Suppressor macrophage treated with lipopolysaccharide for 4 hours (primary cell): ENCODE measurements at regions not wholly inside any gene's neighbourhood (a gene's known extent, or its start where the extent isn't known, plus 50 kb on each side); places are given as distances from the start of the nearest gene placed in this dataset.
A peak's percentile ranks its signal among the peaks of the same experiment; 100 is the strongest.

ENCODE experiments used
- DNase-seq: peaks from one replicate; pipeline ENCODE4 v3.0.0-alpha.2; 2020

DNA sequence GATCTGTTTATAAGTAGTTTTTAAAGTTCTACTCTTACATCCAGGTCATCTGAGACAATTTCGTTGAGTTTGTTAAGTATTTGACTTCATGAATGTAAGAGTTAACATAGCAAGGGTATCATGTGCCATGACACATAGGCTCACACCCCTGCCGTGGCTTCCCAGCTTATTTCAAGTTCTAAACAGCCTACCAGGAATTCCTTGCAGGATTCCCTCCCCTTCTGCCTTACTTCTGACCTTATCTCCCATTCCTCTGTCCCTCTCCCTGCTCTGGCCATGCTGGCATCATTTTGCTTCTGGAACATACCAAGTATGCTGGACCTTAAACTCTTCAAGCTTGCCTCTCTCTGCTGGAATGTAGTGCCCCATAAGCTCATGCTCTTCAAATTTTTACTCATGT, 369.9 kb upstream of the PCDH7 start:
- DNase-seq: no peak

DNA sequence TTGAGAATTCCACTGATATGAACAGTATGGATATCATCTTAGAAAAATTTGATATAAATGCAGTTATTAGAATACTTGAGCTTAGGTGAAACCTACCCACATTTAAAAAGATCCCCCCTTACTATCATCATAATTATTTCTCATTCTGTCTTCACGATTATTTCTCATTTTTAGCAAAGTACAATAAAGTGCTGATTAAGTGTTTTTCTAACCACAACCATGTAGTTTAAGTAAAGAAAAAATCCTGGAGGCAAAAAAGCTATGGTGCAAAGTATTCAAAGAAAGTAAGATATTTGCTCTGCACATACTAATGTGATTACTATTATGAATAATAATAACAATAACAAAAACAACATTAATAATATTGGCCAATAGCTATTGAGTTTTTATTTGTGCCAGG, 365.6 kb upstream of the PCDH7 start:
- no peak for DNase-seq

DNA sequence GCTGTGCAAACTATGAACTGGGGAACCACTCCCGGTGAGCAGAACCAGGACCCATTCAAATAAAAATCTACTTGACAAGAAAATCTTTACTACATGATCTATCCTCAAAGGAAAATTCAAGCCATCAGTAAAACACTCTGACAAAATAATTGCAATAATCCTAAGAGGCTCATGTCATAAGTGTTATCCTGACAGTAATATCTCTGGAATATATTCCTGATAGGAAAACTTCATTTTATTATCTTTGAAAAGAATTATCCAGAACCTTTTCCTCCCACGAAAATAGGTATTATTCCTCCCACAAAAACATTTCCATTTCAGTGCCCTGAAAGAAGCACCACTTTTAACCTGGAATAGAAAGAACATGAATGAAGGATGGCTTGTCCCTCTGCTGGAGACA, 357.7 kb upstream of the PCDH7 start:
- no peak for DNase-seq

GRCh38 chr4:30370105-30370504, 350.1 kb upstream of the PCDH7 start:
- DNase-seq: no peak

DNA sequence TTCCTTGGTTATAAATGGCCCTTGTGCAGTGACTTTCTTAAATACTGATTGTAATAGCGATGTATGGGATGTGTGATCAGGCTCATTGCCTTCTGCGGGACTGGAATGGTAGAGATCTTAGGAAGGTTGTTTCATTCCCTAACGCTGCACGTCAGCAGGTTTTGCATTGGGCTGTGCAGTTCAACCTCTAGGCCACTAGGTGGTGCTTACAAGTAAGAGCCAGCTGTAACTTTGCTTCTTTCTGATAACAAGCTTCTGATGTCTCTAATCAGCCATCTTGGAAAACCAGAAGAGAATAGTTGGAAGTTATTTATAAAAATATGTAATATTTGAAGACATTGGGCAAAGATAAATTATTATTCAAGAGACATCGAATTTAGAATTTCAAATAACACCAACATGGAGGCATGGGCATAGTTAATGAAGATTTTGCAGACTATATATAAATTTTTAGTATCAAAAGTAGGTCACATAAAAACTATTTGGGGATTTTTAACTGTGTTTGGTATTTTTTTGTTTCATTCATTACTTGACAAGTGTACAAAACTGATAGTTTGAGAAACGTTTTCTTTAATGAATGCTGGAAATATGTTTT, 339.7 kb upstream of the PCDH7 start:
- DNase-seq: peak; percentile 57

GRCh38 chr4:30385650-30386049, 334.5 kb upstream of the PCDH7 start:
- no peak for DNase-seq

DNA sequence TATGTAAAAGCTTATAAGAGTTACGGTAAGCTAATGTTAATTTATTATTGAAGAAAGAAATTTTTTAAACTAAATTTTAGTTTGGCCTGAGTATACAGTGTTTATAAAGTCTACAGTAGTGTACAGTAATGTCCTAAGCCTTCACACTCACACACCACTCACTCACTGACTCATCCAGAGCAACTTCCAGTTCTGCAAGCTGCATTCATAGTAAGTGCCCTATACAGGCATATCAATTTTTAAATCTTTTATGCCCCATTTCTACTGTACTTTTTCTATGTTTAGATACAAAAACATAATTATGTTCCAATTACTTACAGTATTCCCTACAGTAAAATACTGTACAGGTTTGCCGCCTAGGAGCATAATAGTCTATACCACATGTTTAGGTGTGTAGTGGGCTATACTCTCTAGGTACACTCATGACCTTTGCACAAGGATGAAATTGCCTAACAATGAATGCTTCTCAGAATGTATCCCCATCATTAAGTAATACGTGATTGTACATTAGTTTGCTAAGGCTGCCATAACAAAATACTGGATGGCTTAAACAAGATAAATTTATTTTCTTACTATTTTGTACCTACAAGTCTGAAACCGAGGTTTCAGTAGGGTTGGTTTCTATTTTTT, 333.8 kb upstream of the PCDH7 start:
- no peak for DNase-seq

GRCh38 chr4:30395902-30396301, 324.3 kb upstream of the PCDH7 start:
- DNase-seq: no peak

DNA sequence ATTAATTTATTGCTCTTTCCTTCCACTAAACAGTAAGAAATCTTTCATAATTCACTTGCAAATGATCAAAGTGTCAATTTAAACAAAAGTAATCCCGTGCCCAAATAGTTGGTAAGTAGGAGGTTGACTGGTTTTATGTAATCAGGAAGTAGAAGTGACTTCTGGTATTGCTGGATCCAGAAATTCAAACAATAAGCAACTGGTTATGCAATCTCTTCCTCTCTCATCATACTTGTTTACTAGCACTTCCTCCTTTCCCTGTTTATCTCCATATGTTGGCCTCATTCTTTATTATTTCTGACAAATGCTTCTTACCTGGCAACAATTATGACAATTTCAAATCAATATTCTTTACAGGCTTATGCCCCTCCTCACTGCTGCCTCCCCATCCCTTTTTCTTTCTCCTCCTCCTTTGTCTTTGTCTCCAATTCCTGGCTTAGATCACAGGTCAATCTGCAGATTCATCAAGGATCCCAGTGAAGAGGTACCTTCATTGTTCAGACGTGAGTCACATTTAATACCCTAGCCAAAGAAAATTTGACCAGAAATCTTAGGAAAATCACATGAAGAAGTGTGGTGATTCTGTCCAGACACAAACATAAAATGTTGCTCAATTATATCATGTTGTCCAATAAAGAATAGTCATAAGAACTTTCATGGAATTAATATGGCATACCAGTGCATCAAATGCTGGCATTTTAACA, 323.2 kb upstream of the PCDH7 start:
- peak; percentile 0 for DNase-seq

- no peak for DNase-seq
These were observed 320.7 kb upstream of the PCDH7 start for GRCh38 chr4:30399476-30399875.

DNA sequence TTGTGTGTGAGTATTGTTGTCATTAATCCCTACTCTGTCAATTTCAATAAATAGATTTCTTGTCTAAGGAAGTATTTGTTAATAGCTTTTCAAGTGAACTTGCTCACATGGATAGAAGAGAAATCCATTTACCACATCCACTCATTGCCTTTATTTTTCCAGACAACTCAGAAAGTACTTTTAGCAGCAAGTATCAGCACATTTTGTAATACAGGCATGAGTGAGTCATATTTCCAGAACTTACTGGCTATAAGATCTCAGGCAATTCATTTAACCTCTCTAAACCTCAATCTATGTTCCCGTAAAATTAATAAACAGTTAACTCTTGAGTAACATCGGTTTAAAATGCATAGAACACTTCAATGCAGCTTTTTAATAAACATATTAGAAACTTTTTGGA, 317.9 kb upstream of the PCDH7 start:
- DNase-seq: no peak

- DNase-seq: no peak
These were observed 306.3 kb upstream of the PCDH7 start for GRCh38 chr4:30413915-30414314.

- no peak for DNase-seq
These were observed 303.6 kb upstream of the PCDH7 start for GRCh38 chr4:30416547-30416946.

DNA sequence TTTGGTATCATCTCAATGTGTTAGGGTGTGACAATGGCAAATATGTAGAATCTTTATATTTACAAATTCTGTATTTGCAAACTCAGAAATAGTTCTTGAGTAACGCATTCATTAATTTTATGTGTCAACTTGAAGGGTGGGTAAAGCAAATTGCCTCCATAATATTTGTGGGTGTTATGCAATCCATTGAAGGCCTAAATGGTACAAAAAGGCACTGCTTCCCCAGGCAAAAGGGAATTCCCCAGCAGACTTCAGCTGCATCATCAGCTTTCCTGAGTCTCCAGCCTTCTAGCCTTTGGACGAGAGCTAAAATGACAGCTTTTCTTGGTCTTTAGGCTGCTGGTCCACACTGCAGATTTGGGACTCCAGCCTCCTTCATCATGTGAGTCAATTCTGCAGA, 292.2 kb upstream of the PCDH7 start:
- no peak for DNase-seq

DNA sequence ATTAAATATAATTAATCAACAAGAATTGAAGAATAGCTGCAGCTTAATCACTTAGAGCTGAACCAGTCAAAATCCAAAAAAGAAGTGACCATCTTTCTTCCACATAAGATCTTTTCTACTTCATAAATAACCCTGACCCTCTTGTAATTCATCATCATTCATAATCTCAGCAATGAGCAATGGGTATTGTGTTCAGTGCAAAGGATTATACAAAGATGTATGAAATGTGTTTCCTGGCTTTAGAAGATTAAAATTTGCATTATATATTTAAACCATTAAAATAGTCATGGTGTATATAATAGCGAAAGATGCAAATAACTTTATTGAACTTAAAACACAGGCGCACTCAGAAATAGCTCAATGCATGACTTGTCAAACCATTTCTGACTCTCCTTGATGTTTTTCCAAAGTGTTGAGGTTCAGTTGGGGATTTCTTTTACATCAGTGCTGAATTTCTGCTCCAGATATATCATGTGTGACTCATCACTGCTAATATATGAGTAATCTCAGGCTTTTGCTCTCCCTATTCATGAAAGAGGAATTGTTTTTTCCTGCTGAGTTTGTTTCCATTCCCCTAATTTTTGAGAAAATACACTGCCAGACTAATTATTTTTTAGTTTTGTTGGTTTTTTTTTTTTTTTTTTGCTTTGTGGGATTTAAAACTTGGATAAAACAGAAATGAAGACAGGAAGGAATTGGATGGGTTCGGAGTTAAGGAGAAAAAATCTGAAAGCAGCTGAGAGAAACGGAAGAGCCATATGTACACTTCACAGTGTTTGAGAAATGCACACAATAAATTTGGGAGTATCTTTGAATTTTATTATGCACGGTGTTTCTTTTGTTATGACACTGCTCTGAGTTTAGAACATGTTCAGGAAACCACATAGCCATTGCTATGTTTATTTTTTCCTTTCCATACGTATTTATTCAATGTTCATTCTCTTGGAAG, 290.1 kb upstream of the PCDH7 start:
- no peak for DNase-seq

DNA sequence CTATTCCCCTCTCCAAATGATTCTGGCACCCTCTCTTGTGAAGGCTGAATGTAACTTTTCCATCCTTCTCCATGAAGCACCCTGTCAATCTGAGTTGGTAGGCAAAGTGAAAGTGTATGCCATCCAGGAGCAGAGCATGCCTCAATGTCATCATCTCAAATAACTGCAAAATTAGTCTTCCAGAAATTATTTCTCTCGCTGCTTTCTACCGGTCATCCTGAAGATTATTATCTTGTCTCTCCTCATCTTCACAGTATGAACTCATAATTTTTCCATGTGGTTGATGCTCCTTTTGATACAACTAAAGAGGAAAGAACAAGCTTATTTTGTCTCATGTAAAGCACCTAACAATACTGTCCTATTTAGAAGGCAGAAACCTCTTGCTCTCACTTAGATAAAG, 285.5 kb upstream of the PCDH7 start:
- no peak for DNase-seq

DNA sequence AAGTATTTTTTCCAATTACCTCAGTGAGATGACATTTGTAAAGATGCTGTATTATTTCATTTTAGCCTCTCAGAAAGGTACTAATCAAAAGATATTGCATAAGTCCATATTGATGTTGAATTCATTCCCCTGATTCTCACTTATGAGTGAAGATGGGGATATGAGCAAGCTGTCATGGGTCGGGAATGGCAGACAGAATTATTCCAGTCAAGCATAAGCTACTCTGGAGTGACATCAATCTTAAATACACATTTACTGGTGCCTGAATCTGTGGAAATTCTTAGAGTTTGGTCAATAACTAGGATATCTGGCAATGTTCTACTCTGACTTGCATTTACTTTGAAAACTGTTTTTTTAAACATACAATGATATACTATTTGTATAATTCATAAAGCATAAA, 283.8 kb upstream of the PCDH7 start:
- DNase-seq: no peak

DNA sequence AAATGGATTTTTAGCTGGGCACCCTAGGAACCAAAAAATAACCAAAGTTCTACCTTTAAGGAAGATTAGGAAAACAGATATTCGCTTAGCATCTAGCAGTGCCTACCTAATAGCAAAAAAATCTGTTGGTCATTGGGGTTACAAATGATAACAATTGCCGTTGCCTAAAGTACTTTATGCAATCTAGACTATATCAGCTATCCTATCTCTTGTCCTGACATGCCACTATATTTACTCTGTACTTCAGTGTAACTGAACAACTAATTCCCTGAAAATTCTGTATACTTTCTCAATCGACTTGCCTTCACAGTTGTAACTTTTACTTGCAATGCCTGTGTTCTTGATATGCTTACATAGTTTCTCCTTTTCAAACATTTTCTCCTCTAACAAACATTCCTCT, 282.9 kb upstream of the PCDH7 start:
- no peak for DNase-seq

DNA sequence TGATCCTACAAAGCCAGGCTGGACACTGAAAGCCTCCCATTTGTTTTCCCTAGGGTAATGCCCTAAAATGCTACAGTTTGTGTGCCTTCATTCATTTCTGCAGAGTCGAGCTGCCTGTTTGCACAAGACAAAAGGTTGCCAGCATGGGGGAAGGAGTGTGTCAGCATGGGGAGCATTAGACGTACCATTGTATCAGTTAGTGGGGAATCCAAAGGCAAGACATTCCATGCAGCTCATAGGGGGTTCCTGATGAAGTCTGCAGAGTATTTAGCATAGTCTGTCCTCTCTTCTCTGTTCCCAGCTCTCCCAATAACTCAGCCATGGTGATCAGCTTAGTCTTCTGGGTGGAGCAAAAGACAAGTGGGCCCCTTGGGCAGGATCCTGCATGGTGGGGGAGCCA, 276.9 kb upstream of the PCDH7 start:
- DNase-seq: no peak

- no peak for DNase-seq
These were observed 269.7 kb upstream of the PCDH7 start for GRCh38 chr4:30450474-30450873.

GRCh38 chr4:30454504-30454903, 265.7 kb upstream of the PCDH7 start:
- no peak for DNase-seq

GRCh38 chr4:30456716-30457115, 263.5 kb upstream of the PCDH7 start:
- DNase-seq: no peak

DNA sequence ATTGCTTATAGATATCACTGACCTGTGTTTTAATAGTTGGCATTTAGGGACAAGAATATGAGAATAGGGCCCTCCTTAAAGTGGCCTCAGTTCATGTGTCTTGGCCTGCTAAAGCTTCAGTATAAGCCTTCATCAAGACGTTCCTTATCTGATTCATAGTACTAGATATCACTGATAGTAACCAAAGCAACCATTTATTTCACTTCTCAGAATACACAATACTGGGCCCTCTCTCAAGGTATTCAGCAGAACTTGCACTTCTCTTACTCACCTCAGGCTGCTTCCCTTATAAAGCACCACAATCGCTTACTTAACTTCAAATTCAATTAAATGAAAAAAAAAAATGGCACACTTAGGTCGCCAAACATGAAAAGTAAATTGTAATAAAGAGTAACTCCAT, 259.4 kb upstream of the PCDH7 start:
- DNase-seq: no peak

DNA sequence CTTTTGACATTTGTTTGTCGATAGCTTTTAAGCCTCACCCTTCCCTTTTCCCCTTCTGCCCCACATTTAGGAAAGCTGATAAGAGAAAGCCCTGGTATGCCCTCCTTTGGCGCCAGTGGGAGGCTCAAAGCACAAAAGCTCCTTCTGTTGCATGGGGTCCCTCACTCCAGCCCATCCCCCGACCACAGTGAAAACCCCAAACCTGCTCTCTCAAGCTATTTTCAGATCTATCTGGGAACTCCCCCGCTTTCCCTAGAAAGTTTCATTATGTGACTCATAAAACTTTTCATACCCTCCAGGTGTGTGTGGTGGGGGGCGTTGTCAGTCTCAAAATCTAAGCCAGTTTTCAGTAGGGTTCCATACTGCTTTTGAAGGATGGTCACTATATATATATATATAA, 259.0 kb upstream of the PCDH7 start:
- no peak for DNase-seq
